Sigmoid colon (tissue), 6 donors: ENCODE measurements at regions not wholly inside any gene's neighbourhood (a gene's known extent, or its start where the extent isn't known, plus 50 kb on each side); places are given as distances from the start of the nearest gene placed in this dataset.

Experiments used
- DNase-seq: peaks from one replicate; pipeline ENCODE4 v3.0.0-alpha.2; 2019
- H3K27ac ChIP-seq, 4 donors: fragments of 200-600 bp; sonication (generic); one replicate each; pipeline ENCODE4 v1.5.1; 2016 to 2019; ENCODE audit warnings: mild to moderate bottlenecking in 1 of 4
- H3K27me3 ChIP-seq, 3 donors: fragments of 200-600 bp; sonication (generic); one replicate each; pipeline ENCODE4 v1.5.1; 2019; ENCODE audit warnings: mild to moderate bottlenecking in 1 of 3
- H3K36me3 ChIP-seq, 4 donors: fragments of 200-600 bp; sonication (generic); one replicate each; pipeline ENCODE4 v1.5.1; 2016 to 2019
- H3K4me1 ChIP-seq, 4 donors: fragments of 200-600 bp; sonication (generic); one replicate each; pipeline ENCODE4 v1.5.1; 2017 to 2019
- H3K4me3 ChIP-seq, 4 donors: fragments of 200-600 bp; sonication (generic); one replicate each; pipeline ENCODE4 v1.5.1; 2017 to 2019; ENCODE audit warnings: mild to moderate bottlenecking in 2 of 4, moderate library complexity in 1 of 4
- H3K9me3 ChIP-seq, 4 donors: fragments of 200-600 bp in 3 of 4; sonication (generic) in 3 of 4; one replicate each; pipeline versions ENCODE4 v1.5.1 to v1.6.1; 2013 to 2019
- CTCF ChIP-seq, 4 experiments: fragments of 450-650 bp in 3 of 4; fragments of 200-600 bp in 1 of 4; IDR thresholded peaks; one replicate each; pipeline ENCODE4 v1.5.1; 2016 to 2019; ENCODE audit warnings: antibody characterized with exemption in 4 of 4, mild to moderate bottlenecking in 3 of 4, moderate library complexity in 2 of 4
- EP300 ChIP-seq, 4 donors: sonication (generic); formaldehyde crosslinking; IDR thresholded peaks; one replicate each; pipeline ENCODE4 v1.6.1; 2017; ENCODE audit warnings: antibody characterized with exemption in 4 of 4
- POLR2A ChIP-seq, 2 donors: fragments of 450-650 bp; IDR thresholded peaks; one replicate each; pipeline ENCODE4 v1.6.1; 2016; ENCODE audit warnings: antibody characterized with exemption in 2 of 2, mild to moderate bottlenecking in 2 of 2, moderate library complexity in 2 of 2
- POLR2AphosphoS5 ChIP-seq, 4 donors: sonication (generic); formaldehyde crosslinking; IDR thresholded peaks; one replicate each; pipeline ENCODE4 v1.6.1; 2017; ENCODE audit warnings: antibody characterized with exemption in 4 of 4
- WGBS, 2 donors: extraction: QIAGEN DNeasy Blood & Tissue Kit; methylation state at CpG; one replicate each; pipeline ENCODE4 v1.1.7; 2013; 5-methylcytosine and 5-hydroxymethylcytosine counted together
- intact Hi-C: fragments of 100-400 bp; cut with DNase I; formaldehyde crosslinking; loops from one replicate; pipeline ENCODE4 v1.15.1; 2023
- donor health status: healthy with polysubstance abuse.
- donor health status: healthy.

GRCh38 chr4:128604840-128605239 is 204.7 kb upstream of the JADE1 start:
- Histone ChIP-seq H3K9me3 (no peaks in the 10 kb centered on the region), H3K4me3 (no peak overlapping the region), H3K27me3 (no peaks in the 10 kb centered on the region), H3K4me1 (peaks cover 0 to 23% (median 20%) of the 10 kb centered on the region in 4 donors), H3K36me3 (no peaks in the 10 kb centered on the region), H3K27ac (no peak overlapping the region)
- WGBS, 2 donors, result 11 to 37% methylated on average over 2 of the region's 2 CpGs
- no peak for DNase-seq
- no peak for TF ChIP-seq POLR2A (IDR thresholded peaks at IDR 0.05)
- TF ChIP-seq POLR2AphosphoS5 (IDR thresholded peaks at IDR 0.05), result no peak
- no peak for TF ChIP-seq CTCF (IDR thresholded peaks at IDR 0.05)
- intact Hi-C loops, result no loop called here

- Histone ChIP-seq H3K27ac (no peak overlapping the region), H3K4me3 (no peak overlapping the region), H3K27me3 (no peaks in the 10 kb centered on the region), H3K36me3 (no peaks in the 10 kb centered on the region), H3K9me3 (no peaks in the 10 kb centered on the region), H3K4me1 (peaks cover 0 to 25% (median 24%) of the 10 kb centered on the region in 4 donors)
- WGBS, 2 donors, result 76 to 100% methylated on average over 1 of the region's 1 CpG
- intact Hi-C loops, result no loop called here
- TF ChIP-seq CTCF (IDR thresholded peaks at IDR 0.05) (no peak), POLR2AphosphoS5 (IDR thresholded peaks at IDR 0.05) (no peak), POLR2A (IDR thresholded peaks at IDR 0.05) (no peak), EP300 (IDR thresholded peaks at IDR 0.05) (no peak)
- DNase-seq, result no peak
Measured at GRCh38 chr4:128604204-128604603, 205.3 kb upstream of the JADE1 start.

GRCh38 chr4:128603081-128603480 is 206.4 kb upstream of the JADE1 start:
- Histone ChIP-seq H3K4me3 (no peak overlapping the region), H3K36me3 (no peaks in the 10 kb centered on the region), H3K27ac (no peak overlapping the region), H3K9me3 (no peaks in the 10 kb centered on the region), H3K27me3 (no peaks in the 10 kb centered on the region), H3K4me1 (peaks cover 0 to 27% (median 25%) of the 10 kb centered on the region in 4 donors)
- WGBS, 2 donors, result 96 to 100% methylated on average over 2 of the region's 2 CpGs
- no peak for DNase-seq
- intact Hi-C loops, result no loop called here
- TF ChIP-seq CTCF (IDR thresholded peaks at IDR 0.05) (no peak), EP300 (IDR thresholded peaks at IDR 0.05) (no peak), POLR2A (IDR thresholded peaks at IDR 0.05) (no peak), POLR2AphosphoS5 (IDR thresholded peaks at IDR 0.05) (no peak)

- TF ChIP-seq POLR2AphosphoS5 (IDR thresholded peaks at IDR 0.05), result no peak
- no peak for TF ChIP-seq POLR2A (IDR thresholded peaks at IDR 0.05)
- TF ChIP-seq EP300 (IDR thresholded peaks at IDR 0.05), result no peak
- no peak for TF ChIP-seq CTCF (IDR thresholded peaks at IDR 0.05)
- no peak for DNase-seq
- H3K27me3 ChIP-seq, result no peaks in the 10 kb centered on the region
- peaks cover 0 to 27% (median 26%) of the 10 kb centered on the region in 4 donors for H3K4me1 ChIP-seq
- H3K27ac ChIP-seq, result peak overlapping the region in 1 of 4 donors; percentile 30
- no peaks in the 10 kb centered on the region for H3K36me3 ChIP-seq
- 90 to 92% methylated on average over 1 of the region's 1 CpG for WGBS, 2 donors
- intact Hi-C loops, result no loop called here
- H3K9me3 ChIP-seq, result no peaks in the 10 kb centered on the region
- no peak overlapping the region for H3K4me3 ChIP-seq
Measured at GRCh38 chr4:128601991-128602695, 207.4 kb upstream of the JADE1 start.
